GM23338 (cell line): ENCODE measurements at regions not wholly inside any gene's neighbourhood (a gene's known extent, or its start where the extent isn't known, plus 50 kb on each side); places are given as distances from the start of the nearest gene placed in this dataset.

Experiments used
- ATAC-seq: fragments of 200-7000 bp; cut with Tn5 transposase; 3 replicates; pipeline ENCODE4 v1.9.1; 2020
- DNase-seq: peaks from one replicate; pipeline ENCODE4 v3.0.0-alpha.2; 2015; ENCODE audit warnings: low spot score
- H2AFZ ChIP-seq: fragments of 200-600 bp; sonication (generic); 2 replicates; pipeline ENCODE4 v1.8.0; 2016; ENCODE audit warnings: antibody characterized with exemption, mild to moderate bottlenecking, moderate library complexity
- H3F3A ChIP-seq: fragments of 200-600 bp; sonication (generic); replicated peaks from 2 replicates; pipeline ENCODE4 v1.8.0; 2017; ENCODE audit warnings: antibody characterized with exemption, mixed run types, low read depth
- H3K27ac ChIP-seq: fragments of 200-600 bp; sonication (generic); 2 replicates; pipeline ENCODE4 v1.6.1; 2016; ENCODE audit warnings: low read depth
- H3K27me3 ChIP-seq: fragments of 200-600 bp; sonication (generic); 2 replicates; pipeline ENCODE4 v1.8.0; 2016; ENCODE audit warnings: mild to moderate bottlenecking, mixed run types, moderate library complexity; ENCODE audit not compliant: insufficient read depth
- H3K36me3 ChIP-seq: fragments of 200-600 bp; sonication (generic); 2 replicates; pipeline ENCODE4 v1.8.0; 2016; ENCODE audit warnings: mild to moderate bottlenecking; ENCODE audit not compliant: insufficient read depth
- H3K4me1 ChIP-seq: fragments of 200-600 bp; sonication (generic); 2 replicates; pipeline ENCODE4 v1.8.0; 2016; ENCODE audit warnings: mild to moderate bottlenecking, moderate library complexity; ENCODE audit not compliant: insufficient read depth
- H3K4me2 ChIP-seq: fragments of 200-600 bp; sonication (generic); 2 replicates; pipeline ENCODE4 v1.7.1; 2017; ENCODE audit warnings: mixed run types
- H3K4me3 ChIP-seq: fragments of 200-600 bp; sonication (generic); 2 replicates; pipeline ENCODE4 v1.6.1; 2016; ENCODE audit warnings: mixed run types
- H3K79me2 ChIP-seq: fragments of 200-600 bp; sonication (generic); replicated peaks from 2 replicates; pipeline ENCODE4 v1.8.0; 2017; ENCODE audit warnings: mild to moderate bottlenecking; ENCODE audit not compliant: insufficient read depth
- H3K9me2 ChIP-seq: fragments of 200-600 bp; sonication (generic); 2 replicates; pipeline ENCODE4 v1.8.0; 2017; ENCODE audit not compliant: insufficient read depth
- H4K20me1 ChIP-seq: fragments of 200-600 bp; sonication (generic); replicated peaks from 2 replicates; pipeline ENCODE4 v1.8.0; 2017; ENCODE audit warnings: mild to moderate bottlenecking; ENCODE audit not compliant: insufficient read depth
- H3K27ac Mint-ChIP-seq: 2 replicates; pipeline ENCODE4 v1.8.0; 2020; ENCODE audit warnings: inconsistent platforms, mild to moderate bottlenecking, moderate library complexity, mixed read lengths
- H3K27me3 Mint-ChIP-seq: 3 replicates; pipeline ENCODE4 v1.8.0; 2022; ENCODE audit warnings: low read depth, mild to moderate bottlenecking, moderate library complexity, mixed read lengths, inconsistent platforms; ENCODE audit not compliant: insufficient read depth, poor library complexity
- H3K36me3 Mint-ChIP-seq: 3 replicates; pipeline ENCODE4 v1.8.0; 2021; ENCODE audit warnings: low read depth, mild to moderate bottlenecking, inconsistent platforms, moderate library complexity, mixed read lengths
- H3K4me1 Mint-ChIP-seq: 3 replicates; pipeline ENCODE4 v1.8.0; 2020; ENCODE audit warnings: mild to moderate bottlenecking, inconsistent platforms, mixed read lengths
- H3K4me3 Mint-ChIP-seq: 3 replicates; pipeline ENCODE4 v1.8.0; 2021; ENCODE audit warnings: moderate library complexity, mild to moderate bottlenecking, inconsistent platforms, mixed read lengths
- H3K9me3 Mint-ChIP-seq: 3 replicates; pipeline ENCODE4 v1.8.0; 2020; ENCODE audit warnings: moderate library complexity, mild to moderate bottlenecking, inconsistent platforms, mixed read lengths
- CREB1 ChIP-seq: fragments of 250-450 bp; sonication (Bioruptor Pico); IDR thresholded peaks from 2 replicates; pipeline ENCODE4 v1.5.0; 2020; ENCODE audit warnings: low read depth, mild to moderate bottlenecking, moderate library complexity
- CTCF ChIP-seq, 2 experiments: fragments of 200-600 bp in 1 of 2; sonication (generic) in 1 of 2; conservative IDR thresholded peaks; 2 replicates each; pipeline versions ENCODE4 v1.5.1 to v1.6.1; 2016 to 2017; ENCODE audit warnings: antibody characterized with exemption in 2 of 2, low read depth in 2 of 2, mild to moderate bottlenecking in 2 of 2, moderate library complexity in 1 of 2
- ETS1 ChIP-seq: IDR thresholded peaks from 2 replicates; pipeline ENCODE4 v1.6.1; 2016; ENCODE audit warnings: antibody characterized with exemption
- EZH2 ChIP-seq: fragments of 200-600 bp; sonication (generic); IDR thresholded peaks from one replicate; pipeline ENCODE4 v1.8.0; 2017; ENCODE audit warnings: antibody characterized with exemption, mild to moderate bottlenecking, low read depth; ENCODE audit not compliant: unreplicated experiment
- EZH2phosphoT487 ChIP-seq: fragments of 200-600 bp; sonication (generic); IDR thresholded peaks from one replicate; pipeline ENCODE4 v1.8.1; 2018; ENCODE audit warnings: antibody characterized with exemption; ENCODE audit not compliant: unreplicated experiment
- JUNB ChIP-seq: IDR thresholded peaks from one replicate; pipeline ENCODE4 v1.6.1; 2016; ENCODE audit warnings: antibody characterized with exemption; ENCODE audit not compliant: unreplicated experiment
- NANOG ChIP-seq: IDR thresholded peaks from 2 replicates; pipeline ENCODE4 v1.6.1; 2016; ENCODE audit warnings: antibody characterized with exemption, borderline replicate concordance
- POLR2AphosphoS5 ChIP-seq: IDR thresholded peaks from 2 replicates; pipeline ENCODE4 v1.6.1; 2016; ENCODE audit warnings: antibody characterized with exemption, low read depth
- REST ChIP-seq: IDR thresholded peaks from one replicate; pipeline ENCODE4 v1.6.1; 2018; ENCODE audit warnings: antibody characterized with exemption; ENCODE audit not compliant: unreplicated experiment
- STAT1 ChIP-seq: IDR thresholded peaks from one replicate; pipeline ENCODE4 v1.6.1; 2016; ENCODE audit warnings: antibody characterized with exemption; ENCODE audit not compliant: unreplicated experiment
- ZNF114 ChIP-seq: fragments of 250-450 bp; sonication (Bioruptor Pico); IDR thresholded peaks from 2 replicates; pipeline ENCODE4 v1.5.0; 2020; ENCODE audit warnings: mild to moderate bottlenecking, moderate library complexity
- ZNF331 ChIP-seq: fragments of 250-450 bp; sonication (Bioruptor Pico); IDR thresholded peaks from 2 replicates; pipeline ENCODE4 v1.5.0; 2020; ENCODE audit warnings: low read depth, mild to moderate bottlenecking, moderate library complexity
- ZNF462 ChIP-seq: fragments of 250-450 bp; sonication (Bioruptor Pico); IDR thresholded peaks from 2 replicates; pipeline ENCODE4 v1.5.0; 2020; ENCODE audit warnings: mild to moderate bottlenecking, moderate library complexity

GRCh38 chr21:41061701-41062100 lies 106.3 kb upstream of the BACE2 start:
- DNase-seq (no peak), ATAC-seq (no peak)
- H3K4me2 ChIP-seq, result no peak overlapping the region
- H4K20me1 ChIP-seq, result no peaks in the 10 kb centered on the region
- no peak overlapping the region for H3K27ac Mint-ChIP-seq
- TF ChIP-seq NANOG, result no peak
- no peak for TF ChIP-seq ZNF331 (CRISPR knock-in tag)
- TF ChIP-seq POLR2AphosphoS5, result no peak
- TF ChIP-seq CREB1, result no peak
- no peak for TF ChIP-seq EZH2phosphoT487
- no peak for TF ChIP-seq STAT1
- no peak for TF ChIP-seq ZNF114
- TF ChIP-seq EZH2, result no peak
- TF ChIP-seq ETS1, result no peak
- no peak for TF ChIP-seq REST
- TF ChIP-seq CTCF (conservative IDR thresholded peaks at IDR 0.05; ENCODE audit: low read depth in 2 of 2), result no peak
- TF ChIP-seq ZNF462 (CRISPR knock-in tag), result no peak
- TF ChIP-seq JUNB, result no peak
- H3K36me3 Mint-ChIP-seq, result peaks cover 24% of the 10 kb centered on the region
- no peak overlapping the region for H3K4me3 ChIP-seq
- H2AFZ ChIP-seq, result no peak overlapping the region
- H3K27ac ChIP-seq, result no peak overlapping the region
- H3K36me3 ChIP-seq, result no peaks in the 10 kb centered on the region; the same call in 1 of the 2 replicates
- H3K4me3 Mint-ChIP-seq, result no peak overlapping the region
- no peaks in the 10 kb centered on the region; the same call in 2 of the 3 replicates for H3K4me1 Mint-ChIP-seq
- H3K27me3 ChIP-seq, result no peaks in the 10 kb centered on the region
- no peaks in the 10 kb centered on the region for H3K79me2 ChIP-seq
- no peaks in the 10 kb centered on the region for H3K4me1 ChIP-seq
- no peaks in the 10 kb centered on the region for H3F3A ChIP-seq
- H3K9me3 Mint-ChIP-seq, result peaks cover 92% of the 10 kb centered on the region
- no peaks in the 10 kb centered on the region for H3K9me2 ChIP-seq
- H3K27me3 Mint-ChIP-seq, result peaks cover 4% of the 10 kb centered on the region
